ENCODE measurements at regions not wholly inside any gene's neighbourhood (a gene's known extent, or its start where the extent isn't known, plus 50 kb on each side); places are given as distances from the start of the nearest gene placed in this dataset.

- no peak for DNase-seq (ENCODE audit: extremely low read depth, low read depth)
- no peak overlapping the region for H3K4me3 ChIP-seq (replicated peaks; ENCODE audit: low read depth, low read length)
- no peak for TF ChIP-seq CTCF (IDR thresholded peaks at IDR 0.05; ENCODE audit: low read depth, low read length, missing control alignments)
Measured at GRCh38 chrX:149152941-149153340, 352.2 kb downstream of the IDS start.

GRCh38 chrX:149151805-149152757, 353.0 kb downstream of the IDS start:
- no peak for TF ChIP-seq CTCF (IDR thresholded peaks at IDR 0.05; ENCODE audit: low read depth, low read length, missing control alignments)
- no peak overlapping the region for H3K4me3 ChIP-seq (replicated peaks; ENCODE audit: low read depth, low read length)
- DNase-seq (ENCODE audit: extremely low read depth, low read depth) = no peak

GRCh38 chrX:149145845-149146285, 359.2 kb downstream of the IDS start:
- H3K4me3 ChIP-seq (replicated peaks; ENCODE audit: low read depth, low read length) = no peak overlapping the region
- no peak for TF ChIP-seq CTCF (IDR thresholded peaks at IDR 0.05; ENCODE audit: low read depth, low read length, missing control alignments)
- no peak for DNase-seq (ENCODE audit: extremely low read depth, low read depth)

GRCh38 chrX:149131774-149132173, 373.3 kb downstream of the IDS start:
- H3K4me3 ChIP-seq (replicated peaks; ENCODE audit: low read depth, low read length) = no peak overlapping the region
- no peak for DNase-seq (ENCODE audit: extremely low read depth, low read depth)
- TF ChIP-seq CTCF (IDR thresholded peaks at IDR 0.05; ENCODE audit: low read depth, low read length, missing control alignments) = no peak

- no peak for DNase-seq (ENCODE audit: extremely low read depth, low read depth)
- no peak for TF ChIP-seq CTCF (IDR thresholded peaks at IDR 0.05; ENCODE audit: low read depth, low read length, missing control alignments)
- H3K4me3 ChIP-seq (replicated peaks; ENCODE audit: low read depth, low read length) = no peak overlapping the region
Measured at GRCh38 chrX:149129767-149130166, 375.3 kb downstream of the IDS start.

- no peak overlapping the region for H3K4me3 ChIP-seq (replicated peaks; ENCODE audit: low read depth, low read length)
- DNase-seq (ENCODE audit: extremely low read depth, low read depth) = no peak
- TF ChIP-seq CTCF (IDR thresholded peaks at IDR 0.05; ENCODE audit: low read depth, low read length, missing control alignments) = no peak
Measured at GRCh38 chrX:149124526-149125108, 380.5 kb downstream of the IDS start.

All from HFF-Myc (cell line).